ENCODE measurements at regions not wholly inside any gene's neighbourhood (a gene's known extent, or its start where the extent isn't known, plus 50 kb on each side); places are given as distances from the start of the nearest gene placed in this dataset.

DNA sequence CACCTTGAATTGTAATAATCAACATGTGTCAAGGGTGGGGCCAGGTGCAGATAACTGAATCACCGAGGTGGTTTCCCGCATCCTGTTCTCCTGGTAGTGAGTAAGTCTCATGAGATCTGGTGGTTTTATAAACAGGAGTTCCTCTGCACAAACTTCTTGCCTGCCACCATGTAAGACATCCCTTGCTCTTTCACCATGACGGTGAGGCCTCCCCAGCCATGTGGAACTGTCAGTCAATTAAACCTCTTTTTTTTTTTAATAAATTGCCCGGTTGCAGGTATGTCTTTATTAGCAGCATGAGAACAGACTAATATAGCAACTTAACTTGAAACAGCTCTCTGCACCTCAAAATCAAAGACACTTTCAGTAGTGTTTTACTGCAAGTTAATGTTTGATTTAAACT is 121.6 kb downstream of the OGFRL1 start:
- TF ChIP-seq CTCF (IDR thresholded peaks at IDR 0.05) (no peak), POLR2A (IDR thresholded peaks at IDR 0.05) (no peak)
